HG03097 (cell line): ENCODE measurements at regions not wholly inside any gene's neighbourhood (a gene's known extent, or its start where the extent isn't known, plus 50 kb on each side); places are given as distances from the start of the nearest gene placed in this dataset.
A peak's percentile ranks its signal among the peaks of the same experiment; 100 is the strongest.
"Not testable (repeated sequence)": the region's sequence is repeated elsewhere in the genome, so short reads cannot be mapped to it uniquely, and the experiment has no call there.

ENCODE experiments used
- ATAC-seq: cut with Tn5 transposase; IDR thresholded peaks from one replicate; pipeline ENCODE4 v1.9.1; 2021; ENCODE audit not compliant: unreplicated experiment, low FRiP score

GRCh38 chr18:6521803-6522418 is 107.2 kb upstream of the L3MBTL4 start:
- ATAC-seq = no peak

DNA sequence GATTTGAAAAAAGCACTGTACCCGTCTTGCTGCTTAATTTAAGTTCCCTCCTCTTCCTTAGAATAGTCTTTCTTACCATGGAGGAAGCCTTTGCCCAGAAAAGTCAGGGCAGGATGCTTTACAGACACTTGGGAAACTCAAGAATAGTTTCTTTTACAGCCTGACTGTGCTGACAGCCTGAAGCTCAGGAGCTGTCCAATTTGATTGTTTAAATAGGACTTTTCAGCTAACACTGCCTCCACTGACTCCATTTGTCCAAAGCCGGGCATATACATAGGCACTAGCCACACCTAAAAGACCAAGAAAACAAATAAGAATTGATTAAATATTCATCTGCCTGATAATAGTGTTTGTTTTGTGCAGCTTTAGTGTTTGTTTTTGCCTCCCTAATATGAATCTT is 110.9 kb upstream of the L3MBTL4 start:
- no peak for ATAC-seq

- ATAC-seq = peak; percentile 88
Observed at GRCh38 chr18:6537475-6537874, 122.8 kb upstream of the L3MBTL4 start.

DNA sequence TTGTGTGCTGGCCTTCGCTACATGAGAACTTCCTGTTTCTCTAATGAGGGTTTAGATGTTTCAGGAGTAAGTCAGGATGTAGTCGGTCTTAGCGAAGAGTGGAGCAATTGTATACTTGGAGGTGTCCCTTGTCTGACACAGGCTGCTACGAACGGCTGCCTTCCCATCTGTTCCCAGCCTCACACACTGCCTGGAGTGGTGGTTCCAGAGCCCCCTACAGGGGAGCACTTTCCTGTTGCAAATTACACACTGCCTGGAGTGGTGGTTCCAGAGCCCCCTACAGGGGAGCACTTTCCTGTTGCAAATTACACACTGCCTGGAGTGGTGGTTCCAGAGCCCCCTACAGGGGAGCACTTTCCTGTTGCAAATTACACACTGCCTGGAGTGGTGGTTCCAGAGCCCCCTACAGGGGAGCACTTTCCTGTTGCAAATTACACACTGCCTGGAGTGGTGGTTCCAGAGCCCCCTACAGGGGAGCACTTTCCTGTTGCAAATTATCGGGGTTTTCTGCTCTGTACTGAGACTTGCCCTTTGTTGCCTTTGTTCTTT is 126.5 kb upstream of the L3MBTL4 start:
- not testable (repeated sequence) for ATAC-seq

DNA sequence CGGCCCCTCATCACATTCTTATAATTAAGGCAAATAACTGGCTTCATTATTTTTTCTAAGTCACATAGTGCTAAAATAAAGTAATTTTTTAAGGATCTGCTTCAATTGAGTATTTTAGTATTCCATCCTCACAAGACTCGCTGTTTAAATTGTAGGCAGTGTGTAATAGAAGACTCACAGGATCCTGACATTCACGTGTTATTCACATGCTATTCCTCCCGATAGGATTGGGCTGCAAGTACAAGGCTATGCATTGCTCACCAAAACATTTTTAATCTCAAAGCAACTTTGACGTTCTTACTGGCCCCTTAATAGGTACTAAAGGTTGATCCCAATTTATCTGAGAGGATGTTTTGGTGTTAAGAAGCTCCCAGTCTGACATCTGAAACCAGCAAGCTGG is 127.6 kb upstream of the L3MBTL4 start:
- ATAC-seq = no peak

DNA sequence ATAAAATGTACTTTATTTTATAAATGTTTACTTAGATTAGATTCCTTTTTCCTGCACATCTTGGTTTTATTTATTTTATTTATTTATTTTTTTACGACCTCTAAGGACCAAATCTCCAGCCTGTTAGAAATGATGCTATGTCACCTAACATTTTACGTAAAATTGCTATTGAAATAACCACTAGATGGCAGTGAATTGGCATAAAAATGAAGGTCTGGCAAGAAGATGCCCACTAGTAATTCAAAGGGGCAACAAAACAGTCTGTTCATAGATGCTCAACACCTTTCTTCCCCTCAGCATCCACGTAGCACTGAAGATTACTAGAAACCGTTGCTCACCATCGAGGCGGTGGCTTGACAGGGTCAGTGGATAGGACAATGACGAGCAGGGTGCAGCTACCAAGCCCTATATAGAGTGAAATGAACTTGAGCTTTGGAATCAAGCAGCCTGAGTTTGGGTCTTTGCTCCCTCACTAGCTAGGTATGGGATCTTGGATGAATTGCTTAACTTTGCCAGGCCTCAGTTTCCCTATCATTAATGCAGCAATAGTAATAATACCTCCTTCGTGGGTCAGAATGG is 128.7 kb upstream of the L3MBTL4 start:
- no peak for ATAC-seq

DNA sequence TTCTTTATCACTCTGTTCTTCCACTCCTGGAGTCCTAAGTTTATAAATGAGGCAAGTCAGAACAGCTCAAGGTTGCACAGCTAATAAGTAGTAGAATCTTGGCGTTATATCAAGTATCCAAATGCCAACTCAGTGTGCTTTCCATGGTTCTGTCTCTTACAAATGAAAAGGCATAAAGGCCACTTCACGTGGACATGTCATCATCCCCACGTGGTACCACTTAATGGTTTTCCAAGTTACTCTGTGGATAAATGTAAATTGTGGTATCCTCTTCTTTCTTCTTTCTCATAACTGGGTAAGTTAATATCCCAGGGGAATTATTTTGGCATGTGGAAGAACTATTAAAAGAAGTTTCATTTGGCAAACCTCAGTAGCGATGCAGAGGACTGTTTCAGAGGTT is 131.5 kb upstream of the L3MBTL4 start:
- ATAC-seq = no peak

DNA sequence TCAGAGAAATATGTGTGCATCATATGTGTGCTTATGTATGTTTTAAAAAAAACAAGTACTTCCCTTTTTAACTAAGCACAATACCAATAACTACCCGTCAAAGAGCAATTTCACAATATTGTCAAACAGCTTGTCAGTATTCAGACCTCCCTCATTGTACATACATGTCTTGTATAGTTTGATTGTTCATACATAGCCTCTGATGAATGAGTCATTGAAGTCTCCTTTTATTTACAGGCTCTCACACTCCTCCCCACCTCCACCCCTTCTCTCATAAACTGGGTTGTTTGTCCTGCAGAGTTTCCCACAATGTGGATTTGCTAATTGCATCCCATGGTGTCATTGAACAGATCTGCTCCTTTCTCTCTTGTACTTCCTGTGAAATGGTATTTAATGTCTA is 132.8 kb upstream of the L3MBTL4 start:
- ATAC-seq = no peak

DNA sequence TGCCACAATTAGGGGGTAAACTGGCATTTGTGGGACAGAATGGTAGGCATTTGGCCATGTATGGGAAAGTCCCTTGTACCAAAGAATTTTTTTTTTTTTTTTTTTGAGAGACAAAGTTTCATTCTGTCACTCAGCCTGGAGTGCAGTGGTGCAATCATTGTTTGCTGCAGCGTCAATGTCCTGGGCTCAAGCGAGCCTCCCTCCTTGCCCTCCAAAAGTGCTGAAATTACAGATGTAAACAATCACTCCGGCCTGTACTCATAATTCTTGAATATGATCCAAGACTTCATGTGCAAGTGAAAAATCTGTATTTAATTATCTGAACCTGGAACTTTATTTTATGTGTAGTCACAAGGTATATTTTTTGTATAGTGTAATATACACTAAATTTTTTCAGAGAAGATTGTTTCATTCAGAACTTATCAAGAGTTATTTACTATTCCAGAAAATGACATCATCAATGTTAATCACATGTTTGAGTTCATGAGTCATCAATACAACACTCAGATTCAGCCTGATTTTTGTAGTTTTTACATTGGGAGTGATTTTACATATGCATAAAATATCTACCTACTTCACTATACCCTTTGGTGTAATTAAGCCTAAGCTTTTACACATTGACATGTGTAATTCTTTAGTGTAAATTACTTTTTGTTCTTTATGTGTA is 138.7 kb upstream of the L3MBTL4 start:
- ATAC-seq = no peak

GRCh38 chr18:6557057-6557769 is 142.5 kb upstream of the L3MBTL4 start:
- no peak for ATAC-seq

- ATAC-seq = no peak
Observed at GRCh38 chr18:6557770-6558248, 143.1 kb upstream of the L3MBTL4 start.

GRCh38 chr18:6558446-6559156 is 143.9 kb upstream of the L3MBTL4 start:
- no peak for ATAC-seq

DNA sequence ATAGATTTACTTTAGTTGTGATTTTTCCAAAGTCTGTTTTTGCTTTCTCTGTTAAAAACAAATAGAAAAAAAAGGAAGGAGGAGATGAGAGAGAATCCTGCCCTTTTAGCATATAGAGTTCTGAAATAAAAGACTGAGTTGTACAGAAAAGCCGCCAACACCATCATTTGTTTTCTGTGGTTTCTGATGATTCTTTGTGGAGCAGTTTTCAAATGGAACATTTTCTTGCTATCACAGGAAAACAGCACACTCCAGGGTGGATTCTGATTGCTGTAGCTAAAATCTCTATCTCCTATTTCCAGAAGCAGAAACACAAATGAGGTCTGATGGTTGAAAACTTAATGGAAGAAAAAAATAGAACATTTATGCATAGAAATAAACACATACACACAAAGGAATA is 144.6 kb upstream of the L3MBTL4 start:
- ATAC-seq = no peak

GRCh38 chr18:6561016-6561415 is 146.3 kb upstream of the L3MBTL4 start:
- no peak for ATAC-seq

- no peak for ATAC-seq
Observed at GRCh38 chr18:6561420-6561861, 146.7 kb upstream of the L3MBTL4 start.

DNA sequence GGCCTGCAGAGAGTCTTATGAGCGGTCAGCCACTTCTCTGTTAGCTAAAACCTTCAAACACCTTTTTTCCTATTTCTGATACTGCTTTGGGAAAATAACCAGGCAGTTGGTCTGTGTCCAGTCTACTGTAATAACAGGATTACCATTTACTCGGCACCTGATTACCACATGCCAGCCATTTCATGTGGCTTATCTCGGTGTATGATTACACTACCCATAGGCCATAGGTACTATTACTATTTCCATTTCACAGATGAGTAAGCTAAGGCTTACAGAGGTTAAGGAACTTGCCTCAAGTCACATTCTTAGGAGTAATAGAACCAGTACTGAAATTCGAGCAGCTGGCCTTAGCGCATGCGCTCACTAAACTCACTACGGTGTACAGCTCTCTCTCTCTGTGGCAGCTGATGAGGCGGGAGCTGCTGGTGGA is 147.2 kb upstream of the L3MBTL4 start:
- no peak for ATAC-seq

- no peak for ATAC-seq
Observed at GRCh38 chr18:6563896-6564295, 149.2 kb upstream of the L3MBTL4 start.

GRCh38 chr18:6564950-6565814 is 150.5 kb upstream of the L3MBTL4 start:
- ATAC-seq = no peak

- ATAC-seq = no peak
Observed at GRCh38 chr18:6565815-6566081, 151.0 kb upstream of the L3MBTL4 start.
